ENCODE measurements at regions not wholly inside any gene's neighbourhood (a gene's known extent, or its start where the extent isn't known, plus 50 kb on each side); places are given as distances from the start of the nearest gene placed in this dataset.

DNA sequence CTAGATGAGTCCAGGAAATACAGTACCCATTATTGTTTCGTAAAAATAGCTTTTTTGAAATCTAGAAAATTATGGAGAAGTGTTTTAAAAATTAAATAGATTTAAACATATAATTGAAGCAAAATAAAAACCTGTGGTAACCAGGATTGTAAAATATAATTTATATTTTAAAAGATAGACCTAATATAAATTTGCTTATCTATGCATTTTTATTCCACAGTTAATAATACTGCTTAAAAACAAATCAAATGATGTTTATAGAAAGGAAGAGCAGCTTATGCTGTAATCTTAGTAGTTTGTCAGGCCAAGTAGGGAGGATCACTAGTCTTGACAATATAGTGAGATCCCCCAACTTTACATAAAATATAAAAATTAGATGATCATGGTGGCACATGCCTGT lies 388.9 kb upstream of the CNTNAP5 start:
- TF ChIP-seq, protein P1, sequence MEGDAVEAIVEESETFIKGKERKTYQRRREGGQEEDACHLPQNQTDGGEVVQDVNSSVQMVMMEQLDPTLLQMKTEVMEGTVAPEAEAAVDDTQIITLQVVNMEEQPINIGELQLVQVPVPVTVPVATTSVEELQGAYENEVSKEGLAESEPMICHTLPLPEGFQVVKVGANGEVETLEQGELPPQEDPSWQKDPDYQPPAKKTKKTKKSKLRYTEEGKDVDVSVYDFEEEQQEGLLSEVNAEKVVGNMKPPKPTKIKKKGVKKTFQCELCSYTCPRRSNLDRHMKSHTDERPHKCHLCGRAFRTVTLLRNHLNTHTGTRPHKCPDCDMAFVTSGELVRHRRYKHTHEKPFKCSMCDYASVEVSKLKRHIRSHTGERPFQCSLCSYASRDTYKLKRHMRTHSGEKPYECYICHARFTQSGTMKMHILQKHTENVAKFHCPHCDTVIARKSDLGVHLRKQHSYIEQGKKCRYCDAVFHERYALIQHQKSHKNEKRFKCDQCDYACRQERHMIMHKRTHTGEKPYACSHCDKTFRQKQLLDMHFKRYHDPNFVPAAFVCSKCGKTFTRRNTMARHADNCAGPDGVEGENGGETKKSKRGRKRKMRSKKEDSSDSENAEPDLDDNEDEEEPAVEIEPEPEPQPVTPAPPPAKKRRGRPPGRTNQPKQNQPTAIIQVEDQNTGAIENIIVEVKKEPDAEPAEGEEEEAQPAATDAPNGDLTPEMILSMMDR (IDR thresholded peaks at IDR 0.05): no peak
- TF ChIP-seq POLR2A (IDR thresholded peaks at IDR 0.05) (no peak), EP300 (IDR thresholded peaks at IDR 0.05) (no peak)

Data from ovary (tissue), 3 donors.